ENCODE measurements at regions not wholly inside any gene's neighbourhood (a gene's known extent, or its start where the extent isn't known, plus 50 kb on each side); places are given as distances from the start of the nearest gene placed in this dataset.

GRCh38 chr4:77418333-77418732, 187.3 kb upstream of the CXCL13 start:
- Histone ChIP-seq H3K27ac (no peak overlapping the region), H3K4me2 (no peak overlapping the region), H3K4me3 (no peak overlapping the region), H3K4me1 (no peaks in the 10 kb centered on the region), H3K9me3 (no peaks in the 10 kb centered on the region)
- FAIRE-seq (no peak), DNase-seq (ENCODE audit: low read depth in 1 of 2, low spot score in 1 of 2) (peak in 1 of 2 experiments; percentile 23), ATAC-seq (peak; percentile 66 to 75)
- 14% methylated on average over 1 of the region's 1 CpG for WGBS (ENCODE audit: missing lambda C conversion rate)
- TF ChIP-seq EP300 (IDR thresholded peaks at IDR 0.05), result no peak
- no peak for TF ChIP-seq USF2 (IDR thresholded peaks at IDR 0.05)
- no peak for TF ChIP-seq CHD2 (IDR thresholded peaks at IDR 0.05; ENCODE audit: low read length, partially characterized antibody)
- TF ChIP-seq POLR2A (IDR thresholded peaks at IDR 0.05; ENCODE audit: low read length), result no peak
- TF ChIP-seq CHD4 (IDR thresholded peaks at IDR 0.05; ENCODE audit: borderline replicate concordance), result no peak
- TF ChIP-seq TFCP2L1 (CRISPR knock-in tag; IDR thresholded peaks at IDR 0.05), result no peak
- TF ChIP-seq HES2 (IDR thresholded peaks at IDR 0.05), result no peak
- peak; percentile 12; the same call in 1 of the 3 replicates for TF ChIP-seq CTCF (IDR thresholded peaks at IDR 0.05)
- no peak for TF ChIP-seq PBX3 (IDR thresholded peaks at IDR 0.05)
- peak in 1 of 2 experiments; percentile 34; a peak in 2 of 5 replicates for TF ChIP-seq RAD21 (conservative IDR thresholded peaks at IDR 0.05 in 1 of 2, IDR thresholded peaks at IDR 0.05 in 1 of 2)
- TF ChIP-seq RARB (CRISPR knock-in tag; IDR thresholded peaks at IDR 0.05), result no peak
- no peak for TF ChIP-seq ZSCAN20 (CRISPR knock-in tag; IDR thresholded peaks at IDR 0.05)
- POLR2A ChIA-PET, result no interaction called here
- CTCF ChIA-PET, result interaction anchor here (0.7 to 1.9 kb wide), 12 partner anchors 8 to 201 kb away, joined by 3 to 8 read pairs (median 4); no protein-coding TSS in a partner anchor

GRCh38 chr4:77430847-77431246, 174.8 kb upstream of the CXCL13 start:
- no peak overlapping the region for H3K4me3 ChIP-seq
- H3K4me2 ChIP-seq, result no peak overlapping the region
- ChIA-PET CTCF (interaction anchor here (0.8 to 3.8 kb wide), 3 partner anchors 13 to 161 kb away, joined by 3 to 17 read pairs (median 8); no protein-coding TSS in a partner anchor), POLR2A (no interaction called here)
- no peak for FAIRE-seq
- WGBS (ENCODE audit: missing lambda C conversion rate), result 64% methylated on average over 3 of the region's 4 CpGs
- no peak overlapping the region for H3K27ac ChIP-seq
- no peaks in the 10 kb centered on the region for H3K4me1 ChIP-seq
- ATAC-seq, result no peak
- TF ChIP-seq JUN (IDR thresholded peaks at IDR 0.05), result no peak
- TF ChIP-seq CHD2 (IDR thresholded peaks at IDR 0.05; ENCODE audit: low read length, partially characterized antibody), result no peak
- no peak for TF ChIP-seq HOXB5 (CRISPR knock-in tag; IDR thresholded peaks at IDR 0.05)
- no peak for TF ChIP-seq NPAS2 (CRISPR knock-in tag; IDR thresholded peaks at IDR 0.05; ENCODE audit: borderline replicate concordance)
- no peak for TF ChIP-seq HDAC2 (IDR thresholded peaks at IDR 0.05)
- TF ChIP-seq POLR2AphosphoS2 (conservative IDR thresholded peaks at IDR 0.05; ENCODE audit: low read length), result no peak
- TF ChIP-seq KDM5A (IDR thresholded peaks at IDR 0.05), result no peak
- TF ChIP-seq GATA3 (IDR thresholded peaks at IDR 0.05; ENCODE audit: borderline replicate concordance), result no peak
- no peak for TF ChIP-seq USF2 (IDR thresholded peaks at IDR 0.05)
- no peak for TF ChIP-seq SMC3 (IDR thresholded peaks at IDR 0.05)
- TF ChIP-seq HES2 (IDR thresholded peaks at IDR 0.05), result no peak
- no peak for TF ChIP-seq HMGXB4 (CRISPR knock-in tag; IDR thresholded peaks at IDR 0.05; ENCODE audit: borderline replicate concordance)
- TF ChIP-seq PHF8 (IDR thresholded peaks at IDR 0.05; ENCODE audit: borderline replicate concordance, low read depth), result no peak
- no peak for TF ChIP-seq MYC (IDR thresholded peaks at IDR 0.05; ENCODE audit: borderline replicate concordance, low read length)
- TF ChIP-seq HOXA7 (CRISPR knock-in tag; IDR thresholded peaks at IDR 0.05), result no peak
- TF ChIP-seq FOSB (CRISPR knock-in tag; IDR thresholded peaks at IDR 0.05), result no peak
- H3K9me3 ChIP-seq, result no peaks in the 10 kb centered on the region
- no peak for DNase-seq (ENCODE audit: low read depth in 1 of 2, low spot score in 1 of 2)
